HFFc6 (cell line): ENCODE measurements at regions not wholly inside any gene's neighbourhood (a gene's known extent, or its start where the extent isn't known, plus 50 kb on each side); places are given as distances from the start of the nearest gene placed in this dataset.

Experiments
- DNase-seq: peaks from one replicate; pipeline ENCODE4 v3.0.0-alpha.2; 2018
- H3K27ac Mint-ChIP-seq: 2 replicates; pipeline ENCODE4 v1.8.0; 2020; ENCODE audit warnings: mild to moderate bottlenecking, mixed read lengths
- H3K27me3 Mint-ChIP-seq: 2 replicates; pipeline ENCODE4 v1.8.0; 2021; ENCODE audit warnings: mild to moderate bottlenecking, moderate library complexity, mixed read lengths; ENCODE audit not compliant: insufficient read depth
- H3K36me3 Mint-ChIP-seq: 2 replicates; pipeline ENCODE4 v1.8.0; 2021; ENCODE audit warnings: low read depth, mixed read lengths
- H3K4me1 Mint-ChIP-seq: 2 replicates; pipeline ENCODE4 v1.8.0; 2020; ENCODE audit warnings: low read depth, mixed read lengths
- H3K4me3 Mint-ChIP-seq: 2 replicates; pipeline ENCODE4 v1.8.0; 2020; ENCODE audit warnings: mild to moderate bottlenecking, moderate library complexity, mixed read lengths
- H3K9me3 Mint-ChIP-seq: 2 replicates; pipeline ENCODE4 v1.8.0; 2020; ENCODE audit warnings: mild to moderate bottlenecking, mixed read lengths
- CTCF ChIP-seq: fragments of 200-600 bp; sonication (generic); IDR thresholded peaks from 2 replicates; pipeline ENCODE4 v1.5.0; 2021; ENCODE audit warnings: antibody characterized with exemption, mild to moderate bottlenecking

DNA sequence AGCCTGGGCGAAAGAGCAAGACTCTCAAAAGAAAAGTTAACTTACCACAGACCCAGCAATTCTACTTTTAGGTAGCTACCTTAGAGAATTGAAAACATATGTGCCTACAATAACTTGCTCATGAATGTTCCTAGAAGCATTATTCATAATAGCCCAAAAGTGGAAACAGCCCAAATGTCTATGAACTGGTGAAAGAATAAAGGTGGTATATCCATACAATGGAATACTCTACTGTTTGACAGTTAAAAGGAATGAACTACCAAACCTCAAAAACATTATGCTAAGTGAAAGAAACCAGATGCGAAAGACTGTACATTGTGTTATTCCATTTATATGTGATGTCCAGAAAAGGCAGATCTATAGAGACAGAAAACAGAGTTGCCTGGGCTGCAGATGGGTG, 131.4 kb downstream of the UCHL1 start:
- no peak for DNase-seq
- H3K27ac Mint-ChIP-seq, result no peak overlapping the region; the same call in 1 of the 2 replicates
- H3K9me3 Mint-ChIP-seq, result no peaks in the 10 kb centered on the region
- no peaks in the 10 kb centered on the region; the same call in 1 of the 2 replicates for H3K36me3 Mint-ChIP-seq
- no peak for TF ChIP-seq CTCF
- H3K4me3 Mint-ChIP-seq, result no peak overlapping the region
- peaks cover 4% of the 10 kb centered on the region for H3K27me3 Mint-ChIP-seq
- H3K4me1 Mint-ChIP-seq, result peaks cover 62% of the 10 kb centered on the region; the same call in 1 of the 2 replicates

DNA sequence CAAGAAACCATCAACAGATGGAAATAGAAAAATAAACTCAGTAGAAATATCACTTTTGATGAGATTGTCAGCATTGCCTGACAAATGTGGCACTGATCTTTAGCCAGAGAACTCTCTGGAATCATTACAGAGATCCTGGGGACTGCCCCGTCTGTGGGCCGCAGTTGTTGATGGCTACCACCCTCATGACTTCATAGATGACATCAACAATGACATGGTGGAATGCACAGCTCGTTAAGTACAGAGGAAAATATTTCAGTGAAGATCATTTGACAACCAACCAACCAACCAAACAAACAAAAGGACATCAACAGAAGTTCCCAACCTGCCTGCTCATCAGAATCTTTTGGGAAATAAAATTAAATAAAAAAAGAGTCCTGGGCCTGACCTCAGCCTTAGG, 132.6 kb downstream of the UCHL1 start:
- TF ChIP-seq CTCF, result no peak
- Mint-ChIP-seq H3K4me3 (no peak overlapping the region), H3K36me3 (no peaks in the 10 kb centered on the region; the same call in 1 of the 2 replicates), H3K4me1 (peaks cover 65% of the 10 kb centered on the region; the same call in 1 of the 2 replicates), H3K27me3 (peaks cover 1% of the 10 kb centered on the region), H3K27ac (peak overlapping the region; percentile 15; the same call in 1 of the 2 replicates), H3K9me3 (no peaks in the 10 kb centered on the region)
- DNase-seq, result no peak

GRCh38 chr4:41390661-41391060, 133.9 kb downstream of the UCHL1 start:
- no peak for DNase-seq
- Mint-ChIP-seq H3K27ac (no peak overlapping the region), H3K27me3 (peaks cover 1% of the 10 kb centered on the region), H3K4me1 (peaks cover 61% of the 10 kb centered on the region; the same call in 1 of the 2 replicates), H3K4me3 (no peak overlapping the region), H3K36me3 (no peaks in the 10 kb centered on the region; the same call in 1 of the 2 replicates), H3K9me3 (no peaks in the 10 kb centered on the region)
- no peak for TF ChIP-seq CTCF

GRCh38 chr4:41391271-41391670, 134.5 kb downstream of the UCHL1 start:
- Mint-ChIP-seq H3K4me3 (no peak overlapping the region), H3K9me3 (no peaks in the 10 kb centered on the region), H3K27ac (peak overlapping the region; percentile 40; the same call in 1 of the 2 replicates), H3K4me1 (peaks cover 65% of the 10 kb centered on the region; the same call in 1 of the 2 replicates), H3K36me3 (no peaks in the 10 kb centered on the region; the same call in 1 of the 2 replicates), H3K27me3 (peaks cover 1% of the 10 kb centered on the region)
- no peak for DNase-seq
- TF ChIP-seq CTCF, result no peak

DNA sequence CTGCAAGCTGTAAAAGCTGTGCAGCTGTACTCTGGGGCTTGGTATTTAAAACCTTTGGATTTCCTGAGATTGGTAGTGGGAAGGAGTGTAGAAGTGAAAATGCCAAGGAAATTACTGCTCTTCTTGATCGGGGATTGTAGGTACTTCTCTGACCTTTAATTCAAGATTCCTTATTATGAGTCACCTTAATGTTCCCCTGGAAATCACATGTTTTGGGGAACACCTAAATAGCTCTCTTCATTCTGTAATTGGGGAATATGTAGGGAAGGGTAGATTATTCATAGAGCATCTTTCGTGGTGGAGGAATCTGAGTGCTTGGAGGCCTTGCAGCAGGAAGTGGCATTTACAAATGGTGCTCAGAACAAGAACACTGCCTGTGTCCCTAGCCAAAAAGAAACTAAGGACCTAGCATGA, 137.8 kb downstream of the UCHL1 start:
- no peak for DNase-seq
- TF ChIP-seq CTCF, result no peak
- no peaks in the 10 kb centered on the region for H3K9me3 Mint-ChIP-seq
- H3K4me3 Mint-ChIP-seq, result peak overlapping the region; percentile 24; the same call in 1 of the 2 replicates
- H3K27me3 Mint-ChIP-seq, result peaks cover 1% of the 10 kb centered on the region; the same call in 1 of the 2 replicates
- peaks cover 69% of the 10 kb centered on the region; the same call in 1 of the 2 replicates for H3K4me1 Mint-ChIP-seq
- peak overlapping the region; percentile 48; the same call in 1 of the 2 replicates for H3K27ac Mint-ChIP-seq
- H3K36me3 Mint-ChIP-seq, result no peaks in the 10 kb centered on the region; the same call in 1 of the 2 replicates
